Lower lobe of right lung (tissue), 2 donors: ENCODE measurements at regions not wholly inside any gene's neighbourhood (a gene's known extent, or its start where the extent isn't known, plus 50 kb on each side); places are given as distances from the start of the nearest gene placed in this dataset.

Experiments used
- ATAC-seq, 2 donors: fragments of 200-7000 bp; cut with Tn5 transposase; one replicate each; pipeline ENCODE4 v1.9.1; 2020 to 2022; ENCODE audit warnings: mild to moderate bottlenecking in 2 of 2, moderate library complexity in 2 of 2
- DNase-seq: peaks from one replicate; pipeline ENCODE4 v3.0.0-alpha.2; 2020
- H3K27ac ChIP-seq: fragments of 200-600 bp; one replicate; pipeline ENCODE4 v1.8.0; 2022
- H3K27me3 ChIP-seq: fragments of 200-600 bp; one replicate; pipeline ENCODE4 v1.8.0; 2022; ENCODE audit warnings: low read depth
- H3K36me3 ChIP-seq: fragments of 200-600 bp; one replicate; pipeline ENCODE4 v1.8.0; 2022; ENCODE audit warnings: mild to moderate bottlenecking
- H3K4me1 ChIP-seq: fragments of 200-600 bp; one replicate; pipeline ENCODE4 v1.8.0; 2022
- H3K4me3 ChIP-seq: fragments of 200-600 bp; one replicate; pipeline ENCODE4 v1.8.0; 2022; ENCODE audit warnings: mild to moderate bottlenecking
- H3K9me3 ChIP-seq: fragments of 200-600 bp; one replicate; pipeline ENCODE4 v1.8.0; 2022
- CTCF ChIP-seq: fragments of 200-600 bp; IDR thresholded peaks from one replicate; pipeline ENCODE4 v1.8.0; 2022; ENCODE audit warnings: antibody characterized with exemption, mild to moderate bottlenecking
- intact Hi-C: fragments of 100-400 bp; cut with DNase I; formaldehyde crosslinking; loops from one replicate; pipeline ENCODE4 v1.11.0; 2022
- donor health status: DM: no; HTN: yes; CAD: no; lungs with severe emphysema.

- Histone ChIP-seq H3K9me3 (no peaks in the 10 kb centered on the region), H3K36me3 (no peaks in the 10 kb centered on the region), H3K4me1 (no peaks in the 10 kb centered on the region), H3K4me3 (no peak overlapping the region), H3K27me3 (peaks cover 5% of the 10 kb centered on the region), H3K27ac (no peak overlapping the region)
- ATAC-seq (no peak), DNase-seq (no peak)
- TF ChIP-seq CTCF: no peak
- intact Hi-C loops: no loop called here
Measured at GRCh38 chr1:29679316-29679715, 443.0 kb downstream of the PTPRU start.

GRCh38 chr1:29677028-29678024, 441.0 kb downstream of the PTPRU start:
- H3K9me3 ChIP-seq: no peaks in the 10 kb centered on the region
- DNase-seq: no peak
- H3K36me3 ChIP-seq: no peaks in the 10 kb centered on the region
- H3K27ac ChIP-seq: no peak overlapping the region
- no peak for ATAC-seq
- H3K4me3 ChIP-seq: no peak overlapping the region
- intact Hi-C loops: no loop called here
- TF ChIP-seq CTCF: no peak
- no peaks in the 10 kb centered on the region for H3K27me3 ChIP-seq
- no peaks in the 10 kb centered on the region for H3K4me1 ChIP-seq

GRCh38 chr1:29676496-29676895, 440.2 kb downstream of the PTPRU start:
- ATAC-seq (no peak), DNase-seq (no peak)
- no peaks in the 10 kb centered on the region for H3K9me3 ChIP-seq
- no peaks in the 10 kb centered on the region for H3K27me3 ChIP-seq
- no peaks in the 10 kb centered on the region for H3K36me3 ChIP-seq
- no peak overlapping the region for H3K27ac ChIP-seq
- TF ChIP-seq CTCF: no peak
- no peak overlapping the region for H3K4me3 ChIP-seq
- no peaks in the 10 kb centered on the region for H3K4me1 ChIP-seq
- intact Hi-C loops: no loop called here

GRCh38 chr1:29675481-29676263, 439.4 kb downstream of the PTPRU start:
- Histone ChIP-seq H3K4me3 (no peak overlapping the region), H3K27me3 (no peaks in the 10 kb centered on the region), H3K9me3 (no peaks in the 10 kb centered on the region), H3K4me1 (no peaks in the 10 kb centered on the region), H3K27ac (no peak overlapping the region), H3K36me3 (no peaks in the 10 kb centered on the region)
- DNase-seq: no peak
- ATAC-seq: no peak
- intact Hi-C loops: no loop called here
- no peak for TF ChIP-seq CTCF

- Histone ChIP-seq H3K4me1 (no peaks in the 10 kb centered on the region), H3K36me3 (no peaks in the 10 kb centered on the region), H3K27me3 (no peaks in the 10 kb centered on the region), H3K27ac (no peak overlapping the region), H3K4me3 (no peak overlapping the region), H3K9me3 (no peaks in the 10 kb centered on the region)
- intact Hi-C loops: no loop called here
- ATAC-seq (no peak), DNase-seq (no peak)
- no peak for TF ChIP-seq CTCF
Measured at GRCh38 chr1:29674627-29675326, 438.5 kb downstream of the PTPRU start.
